ENCODE measurements at regions not wholly inside any gene's neighbourhood (a gene's known extent, or its start where the extent isn't known, plus 50 kb on each side); places are given as distances from the start of the nearest gene placed in this dataset.

DNA sequence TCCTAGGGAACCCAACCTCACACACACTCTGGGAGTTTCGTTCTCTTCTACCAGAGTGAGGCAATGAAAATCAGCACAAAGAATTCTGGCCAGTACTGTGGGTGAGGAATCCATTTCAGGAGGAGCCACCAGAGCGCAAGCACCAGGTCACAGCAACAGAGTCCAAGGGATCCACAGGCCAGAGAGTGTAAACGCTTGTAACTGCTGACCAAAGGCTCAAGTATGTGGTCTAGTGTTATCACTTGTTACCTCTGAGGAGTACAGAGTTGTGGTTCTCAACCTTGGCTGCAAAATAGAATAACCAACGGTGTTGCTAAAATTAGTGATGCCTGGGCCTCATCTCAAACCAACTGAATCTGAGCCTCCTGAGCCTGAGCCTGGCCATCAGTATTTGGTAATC is 152.5 kb upstream of the ZNF366 start:
- Histone ChIP-seq H3K9me3 (no peaks in the 10 kb centered on the region), H3K4me1 (no peaks in the 10 kb centered on the region), H3K27me3 (no peaks in the 10 kb centered on the region), H3K27ac (no peak overlapping the region), H3K4me3 (no peak overlapping the region), H3K36me3 (no peaks in the 10 kb centered on the region)
- WGBS (ENCODE audit: insufficient coverage, low coverage, low lambda C conversion rate, missing lambda C conversion rate) = 69% methylated on average over 4 of the region's 4 CpGs
- no peak for ATAC-seq
- DNase-seq = no peak
- no peak for TF ChIP-seq POLR2A (IDR thresholded peaks at IDR 0.05)
- TF ChIP-seq, protein P1, sequence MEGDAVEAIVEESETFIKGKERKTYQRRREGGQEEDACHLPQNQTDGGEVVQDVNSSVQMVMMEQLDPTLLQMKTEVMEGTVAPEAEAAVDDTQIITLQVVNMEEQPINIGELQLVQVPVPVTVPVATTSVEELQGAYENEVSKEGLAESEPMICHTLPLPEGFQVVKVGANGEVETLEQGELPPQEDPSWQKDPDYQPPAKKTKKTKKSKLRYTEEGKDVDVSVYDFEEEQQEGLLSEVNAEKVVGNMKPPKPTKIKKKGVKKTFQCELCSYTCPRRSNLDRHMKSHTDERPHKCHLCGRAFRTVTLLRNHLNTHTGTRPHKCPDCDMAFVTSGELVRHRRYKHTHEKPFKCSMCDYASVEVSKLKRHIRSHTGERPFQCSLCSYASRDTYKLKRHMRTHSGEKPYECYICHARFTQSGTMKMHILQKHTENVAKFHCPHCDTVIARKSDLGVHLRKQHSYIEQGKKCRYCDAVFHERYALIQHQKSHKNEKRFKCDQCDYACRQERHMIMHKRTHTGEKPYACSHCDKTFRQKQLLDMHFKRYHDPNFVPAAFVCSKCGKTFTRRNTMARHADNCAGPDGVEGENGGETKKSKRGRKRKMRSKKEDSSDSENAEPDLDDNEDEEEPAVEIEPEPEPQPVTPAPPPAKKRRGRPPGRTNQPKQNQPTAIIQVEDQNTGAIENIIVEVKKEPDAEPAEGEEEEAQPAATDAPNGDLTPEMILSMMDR (IDR thresholded peaks at IDR 0.05) = no peak
- intact Hi-C loops (cut with DNase I) = no loop called here

DNA sequence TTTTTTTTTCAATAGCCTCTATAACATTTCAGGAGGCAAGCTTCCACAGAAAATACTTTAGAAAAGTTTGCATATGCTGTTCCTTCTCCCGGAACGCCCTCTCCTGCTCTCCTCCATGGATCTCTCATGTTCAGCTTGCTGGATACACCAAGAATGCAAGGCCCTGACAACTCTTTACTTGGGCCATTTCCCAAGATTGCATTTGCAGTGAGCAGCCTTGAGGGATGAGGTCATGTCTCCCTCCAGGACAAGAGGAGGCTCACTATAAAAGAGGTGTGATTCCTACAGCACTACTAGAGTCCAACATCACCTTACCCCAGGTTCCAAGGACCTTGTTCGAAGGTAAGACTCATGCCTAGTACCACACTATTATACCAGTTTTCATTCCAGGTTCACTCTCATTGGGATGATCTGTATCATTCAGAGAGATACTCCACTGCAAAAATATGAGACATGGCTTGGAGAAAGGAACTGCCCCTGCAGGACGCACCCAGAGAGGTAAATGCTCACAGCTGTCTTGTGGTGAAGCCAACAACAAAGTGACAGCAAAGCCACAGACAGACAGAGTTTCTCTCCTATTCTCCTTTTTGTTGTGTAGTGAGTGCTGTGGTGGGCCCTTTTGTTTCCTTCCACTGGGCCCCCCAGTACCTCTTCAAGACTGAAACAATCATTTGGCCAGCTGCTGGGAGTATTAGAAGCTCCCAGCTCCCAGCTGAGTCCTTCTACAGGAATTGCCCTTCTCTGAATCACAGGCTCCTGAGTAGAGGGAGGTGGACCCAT is 151.7 kb upstream of the ZNF366 start:
- ATAC-seq (no peak), DNase-seq (no peak)
- Histone ChIP-seq H3K27me3 (no peaks in the 10 kb centered on the region), H3K4me1 (no peaks in the 10 kb centered on the region), H3K27ac (no peak overlapping the region), H3K9me3 (no peaks in the 10 kb centered on the region), H3K4me3 (no peak overlapping the region), H3K36me3 (no peaks in the 10 kb centered on the region)
- TF ChIP-seq POLR2A (IDR thresholded peaks at IDR 0.05) = no peak
- TF ChIP-seq, protein P1 (IDR thresholded peaks at IDR 0.05) = no peak
- 61% methylated on average over 4 of the region's 4 CpGs for WGBS (ENCODE audit: insufficient coverage, low coverage, low lambda C conversion rate, missing lambda C conversion rate)
- intact Hi-C loops (cut with DNase I) = no loop called here

DNA sequence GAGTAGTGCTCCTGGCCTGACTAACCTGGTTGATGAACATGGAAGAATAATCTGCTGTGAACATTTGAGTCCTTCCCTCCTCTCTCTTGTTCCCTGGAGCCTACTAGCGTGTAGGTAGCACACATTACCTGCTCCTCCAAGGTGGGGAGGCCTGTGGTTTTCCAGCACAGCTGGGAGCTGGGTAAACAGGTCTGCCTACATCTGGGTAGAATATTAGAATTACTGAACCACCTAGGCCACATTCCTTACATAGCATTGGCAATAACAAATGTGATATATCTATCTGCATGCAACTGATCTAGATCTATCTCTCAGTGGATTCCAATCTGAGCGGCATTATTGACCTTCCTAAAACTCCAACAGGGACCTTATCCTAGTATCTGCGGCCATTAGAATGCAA is 151.0 kb upstream of the ZNF366 start:
- TF ChIP-seq POLR2A (IDR thresholded peaks at IDR 0.05) = no peak
- TF ChIP-seq, protein P1 (IDR thresholded peaks at IDR 0.05) = no peak
- H3K4me1 ChIP-seq = no peaks in the 10 kb centered on the region
- H3K9me3 ChIP-seq = no peaks in the 10 kb centered on the region
- no peaks in the 10 kb centered on the region for H3K36me3 ChIP-seq
- DNase-seq (no peak), ATAC-seq (no peak)
- no peak overlapping the region for H3K27ac ChIP-seq
- H3K27me3 ChIP-seq = no peaks in the 10 kb centered on the region
- WGBS (ENCODE audit: insufficient coverage, low coverage, low lambda C conversion rate, missing lambda C conversion rate) = 71% methylated on average over 3 of the region's 3 CpGs
- no peak overlapping the region for H3K4me3 ChIP-seq
- intact Hi-C loops (cut with DNase I) = no loop called here

DNA sequence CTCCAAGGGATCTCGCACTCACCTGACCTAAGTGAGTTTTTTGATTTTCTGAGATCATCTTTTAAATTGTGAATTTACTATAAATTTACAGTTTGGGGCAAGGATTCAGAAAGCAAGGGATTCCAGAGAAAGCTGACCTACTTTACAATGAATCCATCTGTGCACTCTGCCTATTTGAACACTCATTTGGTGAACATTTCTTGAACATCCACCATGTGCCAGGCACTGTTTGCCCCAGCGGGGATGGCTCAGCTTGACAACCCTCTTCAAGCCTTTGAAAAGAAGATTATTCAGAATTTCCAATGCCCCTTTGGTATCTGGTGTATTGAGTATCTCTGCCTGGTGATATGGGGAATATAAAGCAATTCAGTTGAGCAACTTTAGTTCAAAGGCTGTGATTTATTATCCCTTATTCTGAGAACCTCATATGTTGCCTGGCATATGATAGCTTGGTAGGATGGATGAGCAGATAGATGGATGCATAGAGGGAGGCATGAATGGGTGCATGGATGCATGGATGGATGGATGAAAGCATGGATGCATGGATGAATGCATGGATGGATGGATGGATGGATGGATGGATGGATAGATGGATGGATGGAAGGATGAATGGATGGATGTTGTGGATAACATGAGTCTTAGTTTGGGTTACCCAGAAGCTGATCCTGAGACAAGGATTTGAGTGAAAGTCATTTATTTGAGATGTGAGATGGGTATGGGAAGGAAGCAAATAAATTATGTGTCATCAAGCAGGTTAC is 149.7 kb upstream of the ZNF366 start:
- H3K27me3 ChIP-seq = no peaks in the 10 kb centered on the region
- no peaks in the 10 kb centered on the region for H3K4me1 ChIP-seq
- intact Hi-C loops (cut with DNase I) = no loop called here
- 84% methylated on average over 2 of the region's 2 CpGs for WGBS (ENCODE audit: insufficient coverage, low coverage, low lambda C conversion rate, missing lambda C conversion rate)
- no peaks in the 10 kb centered on the region for H3K9me3 ChIP-seq
- H3K27ac ChIP-seq = no peak overlapping the region
- H3K36me3 ChIP-seq = no peaks in the 10 kb centered on the region
- ATAC-seq (no peak), DNase-seq (no peak)
- H3K4me3 ChIP-seq = no peak overlapping the region
- TF ChIP-seq, protein P1 (IDR thresholded peaks at IDR 0.05) = no peak
- no peak for TF ChIP-seq POLR2A (IDR thresholded peaks at IDR 0.05)

Data from right lobe of liver (tissue), 6 donors.